D341Med (cell line): ENCODE measurements at regions not wholly inside any gene's neighbourhood (a gene's known extent, or its start where the extent isn't known, plus 50 kb on each side); places are given as distances from the start of the nearest gene placed in this dataset.
"Not testable (repeated sequence)": the region's sequence is repeated elsewhere in the genome, so short reads cannot be mapped to it uniquely, and the experiment has no call there.

Experiments used
- DNase-seq: peaks from one replicate; pipeline ENCODE4 v3.0.0; 2012; ENCODE audit warnings: low spot score

- no peak for DNase-seq
Measured at GRCh38 chr7:155229548-155230168, 68.0 kb upstream of the INSIG1 start.

GRCh38 chr7:155230169-155230593, 67.5 kb upstream of the INSIG1 start:
- no peak for DNase-seq

- no peak for DNase-seq
Measured at GRCh38 chr7:155231241-155231800, 66.4 kb upstream of the INSIG1 start.

- DNase-seq, result no peak
Measured at GRCh38 chr7:155231941-155232340, 65.7 kb upstream of the INSIG1 start.

- DNase-seq, result no peak
Measured at GRCh38 chr7:155232911-155233310, 64.8 kb upstream of the INSIG1 start.

- DNase-seq, result no peak
Measured at GRCh38 chr7:155233311-155234157, 64.1 kb upstream of the INSIG1 start.

- no peak for DNase-seq
Measured at GRCh38 chr7:155234158-155234492, 63.6 kb upstream of the INSIG1 start.

- no peak for DNase-seq
Measured at GRCh38 chr7:155234950-155235789, 62.5 kb upstream of the INSIG1 start.

GRCh38 chr7:155236386-155236785, 61.3 kb upstream of the INSIG1 start:
- no peak for DNase-seq

- no peak for DNase-seq
Measured at GRCh38 chr7:155237297-155237696, 60.4 kb upstream of the INSIG1 start.

- no peak for DNase-seq
Measured at GRCh38 chr7:155237730-155238129, 59.9 kb upstream of the INSIG1 start.

- DNase-seq, result not testable (repeated sequence)
Measured at GRCh38 chr7:155239431-155240087, 58.1 kb upstream of the INSIG1 start.

- no peak for DNase-seq
Measured at GRCh38 chr7:155244675-155245074, 53.0 kb upstream of the INSIG1 start.

- no peak for DNase-seq
Measured at GRCh38 chr7:155247479-155248365, 50.0 kb upstream of the INSIG1 start.
